ENCODE measurements at regions not wholly inside any gene's neighbourhood (a gene's known extent, or its start where the extent isn't known, plus 50 kb on each side); places are given as distances from the start of the nearest gene placed in this dataset.

DNA sequence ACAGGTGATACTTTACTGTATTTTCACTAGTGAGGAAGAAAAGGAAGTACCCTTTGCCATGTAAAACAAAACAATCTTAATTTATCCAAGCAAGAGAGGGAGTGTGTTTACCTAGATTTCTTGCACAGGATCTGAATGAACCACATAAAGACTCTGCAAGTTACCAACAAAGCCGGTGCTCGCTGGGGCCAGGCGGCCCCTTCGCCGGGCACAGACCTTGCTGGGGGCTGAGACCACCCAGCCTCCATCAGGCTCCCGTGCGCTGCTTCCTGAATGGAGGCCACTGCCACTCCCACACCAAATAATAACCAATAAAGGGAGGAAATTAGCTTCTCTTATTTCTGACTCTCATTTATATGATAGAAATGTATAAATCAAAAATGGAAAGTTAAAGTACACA is 625.0 kb upstream of the ADARB2 start:
- DNase-seq (ENCODE audit: low read depth): no peak
- TF ChIP-seq, protein P1, sequence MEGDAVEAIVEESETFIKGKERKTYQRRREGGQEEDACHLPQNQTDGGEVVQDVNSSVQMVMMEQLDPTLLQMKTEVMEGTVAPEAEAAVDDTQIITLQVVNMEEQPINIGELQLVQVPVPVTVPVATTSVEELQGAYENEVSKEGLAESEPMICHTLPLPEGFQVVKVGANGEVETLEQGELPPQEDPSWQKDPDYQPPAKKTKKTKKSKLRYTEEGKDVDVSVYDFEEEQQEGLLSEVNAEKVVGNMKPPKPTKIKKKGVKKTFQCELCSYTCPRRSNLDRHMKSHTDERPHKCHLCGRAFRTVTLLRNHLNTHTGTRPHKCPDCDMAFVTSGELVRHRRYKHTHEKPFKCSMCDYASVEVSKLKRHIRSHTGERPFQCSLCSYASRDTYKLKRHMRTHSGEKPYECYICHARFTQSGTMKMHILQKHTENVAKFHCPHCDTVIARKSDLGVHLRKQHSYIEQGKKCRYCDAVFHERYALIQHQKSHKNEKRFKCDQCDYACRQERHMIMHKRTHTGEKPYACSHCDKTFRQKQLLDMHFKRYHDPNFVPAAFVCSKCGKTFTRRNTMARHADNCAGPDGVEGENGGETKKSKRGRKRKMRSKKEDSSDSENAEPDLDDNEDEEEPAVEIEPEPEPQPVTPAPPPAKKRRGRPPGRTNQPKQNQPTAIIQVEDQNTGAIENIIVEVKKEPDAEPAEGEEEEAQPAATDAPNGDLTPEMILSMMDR (IDR thresholded peaks at IDR 0.05; ENCODE audit: insufficient read depth, low read length): no peak
- H3K4me3 ChIP-seq (ENCODE audit: low read depth, low read length): no peak overlapping the region

DNA sequence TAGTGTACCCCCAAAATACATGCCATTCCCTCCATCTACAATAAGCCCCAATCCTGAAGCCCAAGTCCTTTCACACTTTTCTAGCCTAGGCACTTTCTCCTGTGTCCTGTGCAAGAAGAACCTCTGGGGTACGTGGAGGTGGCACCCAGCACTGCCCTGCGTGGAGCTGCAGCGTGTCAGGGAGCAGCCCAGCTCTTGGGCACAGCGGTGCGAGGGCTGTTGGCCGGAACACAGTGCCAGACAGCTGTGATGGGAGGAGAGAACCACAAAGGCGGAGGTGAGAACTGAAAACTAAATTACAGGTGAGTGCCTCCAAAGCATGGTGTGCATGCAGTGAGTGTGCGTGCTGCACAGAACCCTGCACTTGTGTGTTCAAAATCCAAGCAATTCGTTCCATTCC is 621.3 kb upstream of the ADARB2 start:
- no peak for DNase-seq (ENCODE audit: low read depth)
- TF ChIP-seq, protein P1 (IDR thresholded peaks at IDR 0.05; ENCODE audit: insufficient read depth, low read length): no peak
- no peak overlapping the region for H3K4me3 ChIP-seq (ENCODE audit: low read depth, low read length)

DNA sequence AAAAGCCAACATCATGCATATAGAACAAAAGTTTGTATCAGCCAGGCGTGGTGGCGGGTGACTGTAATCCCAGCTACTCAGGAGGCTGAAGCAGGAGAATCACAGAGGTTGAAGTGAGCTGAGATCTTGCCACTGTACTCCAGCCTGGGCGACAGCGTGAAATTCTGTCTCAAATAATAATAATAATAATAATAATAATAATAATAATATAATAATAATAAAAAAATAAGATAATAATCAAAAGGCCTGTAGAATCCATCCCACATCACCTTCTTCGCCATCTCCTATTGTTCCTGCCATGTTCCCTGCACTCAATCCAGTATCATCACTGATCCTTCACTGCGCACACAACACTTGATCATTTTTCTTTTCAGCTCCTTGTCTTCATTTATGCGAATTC is 619.3 kb upstream of the ADARB2 start:
- no peak for DNase-seq (ENCODE audit: low read depth)
- H3K4me3 ChIP-seq (ENCODE audit: low read depth, low read length): no peak overlapping the region
- TF ChIP-seq, protein P1 (IDR thresholded peaks at IDR 0.05; ENCODE audit: insufficient read depth, low read length): no peak

DNA sequence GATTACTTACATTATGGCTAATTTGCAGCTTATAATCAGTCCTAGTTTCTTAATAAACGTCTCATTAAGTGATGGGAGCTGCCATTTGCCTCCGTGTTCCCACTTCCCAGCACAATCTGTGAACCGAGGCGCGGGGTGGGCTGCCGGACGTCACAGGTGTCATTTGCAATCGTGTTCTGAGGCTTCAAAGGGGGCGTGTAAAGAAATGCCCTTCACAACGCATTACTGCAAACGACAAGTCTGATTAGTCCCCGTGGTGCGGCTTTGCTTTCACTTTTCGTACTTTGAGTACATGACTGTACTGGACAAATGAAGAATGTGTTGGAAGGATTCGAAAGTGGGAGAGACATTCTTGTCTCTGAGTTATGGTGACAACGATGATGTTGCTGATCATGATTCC is 614.2 kb upstream of the ADARB2 start:
- H3K4me3 ChIP-seq (ENCODE audit: low read depth, low read length): no peak overlapping the region
- no peak for DNase-seq (ENCODE audit: low read depth)
- TF ChIP-seq, protein P1 (IDR thresholded peaks at IDR 0.05; ENCODE audit: insufficient read depth, low read length): no peak

DNA sequence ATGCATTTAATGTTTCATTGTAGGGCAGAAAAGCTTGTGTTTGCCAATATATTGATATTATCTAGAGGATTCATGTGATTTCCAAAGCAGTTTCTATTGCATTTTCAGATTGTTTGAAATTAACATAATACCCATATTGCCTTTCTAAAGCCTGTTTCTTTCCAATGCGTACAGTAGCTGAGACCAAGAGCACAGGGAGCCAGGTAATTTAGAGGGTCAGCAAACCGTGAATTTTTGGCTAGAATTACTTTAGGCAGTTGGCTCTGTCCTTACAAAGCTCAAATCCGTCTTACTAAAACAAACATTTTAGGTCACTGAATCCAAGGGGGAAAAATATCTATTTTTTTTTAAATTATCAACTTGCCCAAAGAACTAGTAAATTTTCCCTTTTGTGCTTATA is 604.9 kb upstream of the ADARB2 start:
- no peak overlapping the region for H3K4me3 ChIP-seq (ENCODE audit: low read depth, low read length)
- no peak for DNase-seq (ENCODE audit: low read depth)
- TF ChIP-seq, protein P1 (IDR thresholded peaks at IDR 0.05; ENCODE audit: insufficient read depth, low read length): no peak

DNA sequence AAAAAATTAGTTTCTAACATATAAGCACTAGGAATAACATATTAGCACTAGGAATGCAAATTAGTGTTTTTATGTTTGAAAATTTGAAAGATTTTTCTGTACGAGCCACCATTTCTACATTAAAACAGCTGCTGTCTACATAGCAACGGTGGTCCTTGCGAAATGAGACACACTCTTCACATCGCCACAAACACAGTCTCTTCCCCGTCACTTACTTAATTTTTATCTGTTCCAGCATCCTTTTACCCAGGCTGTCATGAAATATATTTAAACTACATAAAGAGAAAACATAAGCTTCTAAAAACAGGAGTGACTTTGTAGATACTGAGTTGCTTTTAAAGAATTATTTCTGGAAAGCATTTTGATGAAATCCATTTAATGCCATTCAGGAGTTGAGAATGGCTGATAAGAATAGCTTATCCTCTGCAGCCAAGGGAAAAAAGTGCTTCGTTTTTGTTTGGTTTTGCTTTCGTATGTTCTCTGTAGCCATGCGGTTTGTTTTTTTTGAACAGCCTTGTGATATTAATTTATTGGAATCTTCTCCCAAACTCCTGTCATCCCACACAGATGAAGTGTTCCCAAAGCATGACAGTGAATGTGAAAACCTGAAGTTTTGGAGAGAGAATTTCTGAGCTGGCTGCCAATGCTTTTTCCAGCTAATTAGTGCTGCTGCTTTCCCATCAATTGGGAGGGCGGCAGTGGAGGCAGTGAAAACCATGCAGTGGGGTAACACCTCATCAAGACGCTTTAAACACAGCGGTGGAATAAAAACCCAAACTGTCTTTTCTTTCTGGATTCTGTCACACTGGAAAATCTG is 603.7 kb upstream of the ADARB2 start:
- TF ChIP-seq, protein P1 (IDR thresholded peaks at IDR 0.05; ENCODE audit: insufficient read depth, low read length): no peak
- no peak overlapping the region for H3K4me3 ChIP-seq (ENCODE audit: low read depth, low read length)
- no peak for DNase-seq (ENCODE audit: low read depth)

DNA sequence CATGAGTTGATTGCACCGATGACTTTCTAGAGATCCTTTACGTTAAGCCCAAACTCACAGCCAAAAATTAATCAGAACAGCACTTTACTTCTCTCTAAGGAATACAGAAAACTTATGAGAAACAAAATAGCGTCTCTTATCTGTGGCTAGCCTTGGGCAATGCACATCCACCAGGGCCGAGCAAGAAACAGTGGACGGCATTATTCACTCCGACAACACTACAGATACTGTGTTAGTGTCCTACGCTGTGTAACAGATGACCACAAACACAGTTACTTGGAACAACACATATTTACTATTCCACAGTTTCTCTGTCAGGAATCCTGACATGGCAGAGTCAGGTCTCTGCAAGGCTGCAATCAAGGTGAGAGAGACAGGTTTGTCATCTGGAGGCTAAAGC is 598.3 kb upstream of the ADARB2 start:
- no peak for DNase-seq (ENCODE audit: low read depth)
- no peak overlapping the region for H3K4me3 ChIP-seq (ENCODE audit: low read depth, low read length)
- TF ChIP-seq, protein P1 (IDR thresholded peaks at IDR 0.05; ENCODE audit: insufficient read depth, low read length): no peak
